ENCODE measurements at regions not wholly inside any gene's neighbourhood (a gene's known extent, or its start where the extent isn't known, plus 50 kb on each side); places are given as distances from the start of the nearest gene placed in this dataset.

GRCh38 chr5:128881502-128882018, 83.7 kb upstream of the SLC27A6 start:
- TF ChIP-seq POLR2AphosphoS5 (IDR thresholded peaks at IDR 0.05) (no peak), EP300 (IDR thresholded peaks at IDR 0.05) (no peak), CTCF (IDR thresholded peaks at IDR 0.05) (no peak), POLR2A (IDR thresholded peaks at IDR 0.05) (no peak)
